MM.1S (cell line): ENCODE measurements at regions not wholly inside any gene's neighbourhood (a gene's known extent, or its start where the extent isn't known, plus 50 kb on each side); places are given as distances from the start of the nearest gene placed in this dataset.

ENCODE experiments used
- CTCF ChIP-seq: fragments of 300-600 bp; sonication (generic); IDR thresholded peaks from 2 replicates; pipeline ENCODE4 v1.5.1; 2016; ENCODE audit warnings: antibody characterized with exemption, low read length, mixed read lengths
- EZH2 ChIP-seq: fragments of 300-600 bp; sonication (generic); optimal IDR thresholded peaks from 2 replicates; pipeline ENCODE3; 2017; ENCODE audit warnings: low read depth, mild to moderate bottlenecking, antibody characterized with exemption, low read length, mixed read lengths
- EZH2phosphoT487 ChIP-seq: fragments of 300-600 bp; sonication (generic); IDR thresholded peaks from 2 replicates; pipeline ENCODE4 v1.6.1; 2018; ENCODE audit warnings: antibody characterized with exemption, low read length

GRCh38 chr6:4603856-4604369 is 172.3 kb upstream of the CDYL start:
- TF ChIP-seq CTCF, result no peak
- TF ChIP-seq EZH2, result no peak
- TF ChIP-seq EZH2phosphoT487, result no peak
